Activated CD4-positive, alpha-beta T cell treated with anti-CD3 and anti-CD28 coated beads, Interleukin-2, amount 10 ng/mL, durations not matched to agents 24 days and 14 days (primary cell): ENCODE measurements at regions not wholly inside any gene's neighbourhood (a gene's known extent, or its start where the extent isn't known, plus 50 kb on each side); places are given as distances from the start of the nearest gene placed in this dataset.
"Not testable (repeated sequence)": the region's sequence is repeated elsewhere in the genome, so short reads cannot be mapped to it uniquely, and the experiment has no call there.

Source experiments
- DNase-seq: peaks from one replicate; pipeline ENCODE4 v3.0.0; 2022
- H3K27ac Mint-ChIP-seq: one replicate; pipeline ENCODE4 v1.8.0; 2022; ENCODE audit warnings: mild to moderate bottlenecking, mixed read lengths
- H3K27me3 Mint-ChIP-seq: one replicate; pipeline ENCODE4 v1.8.0; 2022; ENCODE audit warnings: mixed read lengths
- H3K36me3 Mint-ChIP-seq: one replicate; pipeline ENCODE4 v1.8.0; 2022; ENCODE audit warnings: low read depth, mild to moderate bottlenecking, mixed read lengths
- H3K4me1 Mint-ChIP-seq: one replicate; pipeline ENCODE4 v1.8.0; 2021; ENCODE audit warnings: mixed read lengths
- H3K4me3 Mint-ChIP-seq: one replicate; pipeline ENCODE4 v1.8.0; 2022; ENCODE audit warnings: mild to moderate bottlenecking, moderate library complexity, mixed read lengths
- H3K9me3 Mint-ChIP-seq: one replicate; pipeline ENCODE4 v1.8.0; 2021; ENCODE audit warnings: mixed read lengths
- intact Hi-C: fragments of 100-400 bp; cut with micrococcal nuclease; formaldehyde crosslinking; loops from one replicate; pipeline ENCODE4 v1.15.1; 2023

DNA sequence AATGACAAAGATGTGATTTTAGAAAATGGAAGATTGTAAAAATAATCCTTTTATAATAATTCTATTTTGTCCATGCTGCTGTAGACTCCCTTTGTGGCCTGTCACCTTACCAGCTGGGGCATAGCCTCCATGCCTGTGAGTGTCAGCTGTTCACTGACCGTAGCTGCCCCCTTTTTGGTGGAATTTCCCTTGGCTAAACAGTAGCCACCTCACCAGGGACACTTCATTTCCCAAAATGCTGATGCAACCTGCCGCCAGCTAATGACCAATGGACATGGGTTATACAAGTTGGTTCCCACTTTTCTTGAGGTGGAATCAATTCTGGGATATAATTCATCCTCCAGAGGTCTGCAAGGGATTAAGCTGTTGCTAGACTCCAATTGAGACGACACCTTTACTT lies 368.4 kb downstream of the PRDM5 start:
- H3K27me3 Mint-ChIP-seq, result no peaks in the 10 kb centered on the region
- intact Hi-C loops, result no loop called here

GRCh38 chr4:120550624-120551220 lies 371.8 kb downstream of the PRDM5 start:
- intact Hi-C loops, H3K9me3 Mint-ChIP-seq, H3K27ac Mint-ChIP-seq, H3K4me1 Mint-ChIP-seq, H3K4me3 Mint-ChIP-seq, H3K36me3 Mint-ChIP-seq, DNase-seq, H3K27me3 Mint-ChIP-seq: not testable (repeated sequence)

More for the DNA sequence above, 368.4 kb downstream of the PRDM5 start:
- no peaks in the 10 kb centered on the region for H3K9me3 Mint-ChIP-seq
- no peaks in the 10 kb centered on the region for H3K4me1 Mint-ChIP-seq
- H3K27ac Mint-ChIP-seq, result no peak overlapping the region
- H3K36me3 Mint-ChIP-seq, result no peaks in the 10 kb centered on the region
- no peak for DNase-seq
- H3K4me3 Mint-ChIP-seq, result no peak overlapping the region

DNA sequence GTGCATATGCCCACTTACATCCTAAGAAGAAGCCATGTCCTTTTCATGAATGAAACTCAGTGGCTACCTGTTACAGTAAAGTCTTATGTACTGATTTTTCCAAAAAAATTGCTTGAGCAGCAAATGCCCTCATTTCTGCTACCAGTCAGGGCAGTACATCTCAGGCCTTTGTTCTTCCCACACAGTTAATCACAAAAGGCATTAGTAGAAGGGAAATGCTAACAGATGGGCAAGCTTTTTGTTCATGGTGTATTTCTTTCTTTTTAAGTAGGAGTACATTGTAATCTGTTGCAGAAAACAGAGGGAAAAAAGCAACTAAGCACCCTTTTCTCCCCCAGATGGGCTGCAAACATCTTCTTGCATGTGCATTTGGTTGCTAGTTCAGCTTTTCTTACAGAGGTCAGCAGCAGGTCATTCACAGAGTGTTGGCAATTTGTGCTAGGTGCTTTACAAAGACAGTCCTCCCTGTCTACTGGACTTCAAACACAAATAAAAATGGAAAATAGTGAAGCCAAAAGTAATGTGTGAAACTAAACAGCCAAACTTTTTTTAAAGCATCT lies 373.4 kb downstream of the PRDM5 start:
- H3K27ac Mint-ChIP-seq, result no peak overlapping the region
- H3K9me3 Mint-ChIP-seq, result no peaks in the 10 kb centered on the region
- no peak overlapping the region for H3K4me3 Mint-ChIP-seq
- H3K36me3 Mint-ChIP-seq, result no peaks in the 10 kb centered on the region
- no peaks in the 10 kb centered on the region for H3K4me1 Mint-ChIP-seq
- intact Hi-C loops, result no loop called here
- DNase-seq, result no peak
- H3K27me3 Mint-ChIP-seq, result no peaks in the 10 kb centered on the region

- Mint-ChIP-seq H3K9me3 (no peaks in the 10 kb centered on the region), H3K4me3 (no peak overlapping the region), H3K4me1 (no peaks in the 10 kb centered on the region), H3K36me3 (no peaks in the 10 kb centered on the region), H3K27ac (no peak overlapping the region), H3K27me3 (no peaks in the 10 kb centered on the region)
- DNase-seq, result no peak
- intact Hi-C loops, result no loop called here
Measured at GRCh38 chr4:120545391-120545790, 377.1 kb downstream of the PRDM5 start.

DNA sequence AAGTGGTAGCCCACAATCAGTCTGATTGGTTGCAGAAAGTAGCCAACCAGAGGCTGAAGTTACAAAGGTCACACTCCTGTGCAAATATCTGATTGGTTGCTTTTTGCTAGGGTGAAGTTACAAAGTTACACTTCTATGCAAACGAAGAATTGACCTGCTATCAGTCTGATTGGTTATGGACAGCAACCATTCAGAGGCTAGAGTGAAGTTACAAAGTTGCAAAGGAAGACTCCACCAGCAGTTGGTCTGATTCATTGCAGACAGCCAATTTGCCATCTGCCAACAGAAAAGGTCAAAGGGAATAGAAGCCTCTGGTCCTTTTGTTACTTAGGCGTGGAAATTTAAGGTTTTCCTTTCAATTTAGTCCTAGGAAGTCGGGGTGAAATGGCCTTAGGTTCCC lies 377.7 kb downstream of the PRDM5 start:
- no peaks in the 10 kb centered on the region for H3K27me3 Mint-ChIP-seq
- H3K4me1 Mint-ChIP-seq, result no peaks in the 10 kb centered on the region
- H3K36me3 Mint-ChIP-seq, result no peaks in the 10 kb centered on the region
- no peak for DNase-seq
- H3K4me3 Mint-ChIP-seq, result no peak overlapping the region
- intact Hi-C loops, result no loop called here
- no peaks in the 10 kb centered on the region for H3K9me3 Mint-ChIP-seq
- no peak overlapping the region for H3K27ac Mint-ChIP-seq

DNA sequence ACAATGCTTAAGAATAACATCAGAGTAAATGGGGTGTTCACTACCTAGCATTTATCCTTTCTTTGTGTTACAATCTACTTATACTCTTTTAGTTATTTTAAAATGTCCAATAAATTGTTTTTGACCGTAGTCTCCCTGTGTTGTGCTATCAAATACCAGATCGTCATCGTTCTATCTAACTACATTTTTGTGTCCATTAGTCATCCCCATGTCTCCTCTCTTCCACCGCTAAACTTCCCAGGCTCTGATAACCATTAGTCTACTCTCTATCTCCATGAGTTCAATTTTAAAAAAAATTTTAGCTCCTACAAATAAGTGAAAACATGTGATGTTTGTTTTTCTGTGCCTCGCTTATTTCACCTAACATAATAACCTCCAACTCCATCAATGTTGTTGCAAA lies 381.9 kb downstream of the PRDM5 start:
- intact Hi-C loops, result no loop called here
- H3K36me3 Mint-ChIP-seq, result no peaks in the 10 kb centered on the region
- H3K9me3 Mint-ChIP-seq, result no peaks in the 10 kb centered on the region
- no peak overlapping the region for H3K27ac Mint-ChIP-seq
- H3K4me1 Mint-ChIP-seq, result no peaks in the 10 kb centered on the region
- no peak for DNase-seq
- no peaks in the 10 kb centered on the region for H3K27me3 Mint-ChIP-seq
- no peak overlapping the region for H3K4me3 Mint-ChIP-seq

DNA sequence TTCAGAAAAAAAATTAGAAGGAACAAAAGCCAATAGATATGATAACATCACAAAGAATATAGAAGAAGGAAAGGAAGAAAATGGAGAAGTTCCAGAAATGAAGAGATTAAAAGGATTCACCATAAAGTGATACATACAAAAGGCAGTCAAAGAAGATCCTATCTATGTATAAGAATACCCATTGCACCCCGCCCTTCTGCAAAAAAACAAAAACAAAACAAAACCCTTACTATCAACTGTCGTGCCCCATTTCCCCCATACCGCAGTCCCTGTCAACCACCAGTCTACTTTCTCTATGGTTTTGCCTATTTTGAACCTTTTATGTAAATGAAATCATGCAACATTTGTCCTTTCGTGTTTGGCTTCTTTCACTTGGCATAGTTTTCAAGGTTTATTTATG lies 385.6 kb downstream of the PRDM5 start:
- H3K27me3 Mint-ChIP-seq, result no peaks in the 10 kb centered on the region
- intact Hi-C loops, result no loop called here
- H3K4me1 Mint-ChIP-seq, result no peaks in the 10 kb centered on the region

GRCh38 chr4:120528428-120528827 lies 394.1 kb downstream of the PRDM5 start:
- DNase-seq, result no peak
- intact Hi-C loops, result no loop called here

More for the DNA sequence above, 385.6 kb downstream of the PRDM5 start:
- H3K27ac Mint-ChIP-seq, result no peak overlapping the region
- no peaks in the 10 kb centered on the region for H3K9me3 Mint-ChIP-seq
- H3K36me3 Mint-ChIP-seq, result no peaks in the 10 kb centered on the region
- no peak overlapping the region for H3K4me3 Mint-ChIP-seq
- DNase-seq, result no peak

DNA sequence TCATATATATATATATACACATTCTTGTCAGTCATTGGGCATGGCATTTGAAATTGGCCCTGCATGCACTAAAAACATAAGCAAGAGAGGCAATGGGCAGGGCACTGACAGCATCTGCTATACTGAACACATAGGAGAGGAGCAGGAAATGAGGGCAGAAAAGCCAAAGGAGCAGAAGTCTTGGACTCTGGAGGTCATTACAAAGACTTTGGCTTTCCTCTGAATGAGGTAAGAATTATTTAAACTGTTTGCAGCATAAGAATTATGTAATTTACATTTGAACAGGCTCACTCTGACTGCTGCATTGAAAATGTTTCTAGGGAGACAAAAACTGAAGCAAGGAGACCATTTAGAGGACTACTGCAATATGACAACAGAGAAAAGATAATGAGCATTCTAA lies 396.5 kb downstream of the PRDM5 start:
- no peak overlapping the region for H3K4me3 Mint-ChIP-seq
- H3K9me3 Mint-ChIP-seq, result no peaks in the 10 kb centered on the region
- intact Hi-C loops, result no loop called here
- H3K36me3 Mint-ChIP-seq, result no peaks in the 10 kb centered on the region
- DNase-seq, result no peak
- no peaks in the 10 kb centered on the region for H3K27me3 Mint-ChIP-seq
- H3K27ac Mint-ChIP-seq, result no peak overlapping the region
- no peaks in the 10 kb centered on the region for H3K4me1 Mint-ChIP-seq

More at GRCh38 chr4:120528428-120528827, 394.1 kb downstream of the PRDM5 start:
- Mint-ChIP-seq H3K4me3 (no peak overlapping the region), H3K9me3 (no peaks in the 10 kb centered on the region), H3K27ac (no peak overlapping the region), H3K36me3 (no peaks in the 10 kb centered on the region), H3K4me1 (no peaks in the 10 kb centered on the region), H3K27me3 (no peaks in the 10 kb centered on the region)

DNA sequence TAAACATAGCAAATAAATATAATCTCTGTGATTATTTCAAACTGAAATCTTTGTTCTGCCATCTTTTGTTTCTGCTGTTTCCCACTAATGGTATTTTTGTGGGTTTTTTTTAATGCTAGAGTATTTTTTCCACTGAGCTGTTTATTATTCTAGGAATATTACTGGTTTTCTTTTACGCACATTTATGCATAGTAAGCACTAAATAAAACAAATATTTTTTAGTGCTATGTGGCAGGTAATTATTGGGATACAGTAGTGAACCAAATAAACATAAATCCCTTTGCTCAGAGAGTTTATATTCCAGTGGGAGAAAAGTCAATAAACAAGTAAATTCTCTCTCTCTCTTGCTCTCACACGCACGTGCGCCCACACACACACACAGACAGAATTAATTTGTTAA lies 397.4 kb downstream of the PRDM5 start:
- Mint-ChIP-seq H3K27me3 (no peaks in the 10 kb centered on the region), H3K9me3 (no peaks in the 10 kb centered on the region)
- intact Hi-C loops, result no loop called here

DNA sequence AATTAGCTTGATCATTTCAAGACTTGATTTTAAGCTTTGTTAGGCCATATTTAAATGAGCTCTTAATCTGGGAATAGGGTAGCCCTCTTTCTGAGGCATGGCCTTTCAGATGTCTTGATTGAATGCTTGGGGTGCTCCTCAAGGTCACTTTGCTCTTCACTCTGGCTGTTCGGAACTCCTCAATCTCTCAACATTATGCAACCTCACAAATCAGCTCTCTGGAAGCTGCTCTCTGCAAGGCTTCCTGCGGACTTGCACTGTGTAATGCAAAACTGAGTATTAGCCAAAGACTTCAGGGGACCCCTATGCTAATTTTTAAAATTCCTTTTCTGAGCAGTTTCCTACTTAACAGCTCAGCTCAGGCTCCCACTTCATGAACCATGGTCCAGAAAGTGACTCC lies 398.3 kb downstream of the PRDM5 start:
- no peaks in the 10 kb centered on the region for H3K36me3 Mint-ChIP-seq
- intact Hi-C loops, result no loop called here
- H3K27ac Mint-ChIP-seq, result no peak overlapping the region
- H3K9me3 Mint-ChIP-seq, result no peaks in the 10 kb centered on the region
- no peak for DNase-seq
- no peaks in the 10 kb centered on the region for H3K27me3 Mint-ChIP-seq
- no peaks in the 10 kb centered on the region for H3K4me1 Mint-ChIP-seq
- no peak overlapping the region for H3K4me3 Mint-ChIP-seq

More for the DNA sequence above, 397.4 kb downstream of the PRDM5 start:
- H3K27ac Mint-ChIP-seq, result no peak overlapping the region
- no peak overlapping the region for H3K4me3 Mint-ChIP-seq
- H3K4me1 Mint-ChIP-seq, result no peaks in the 10 kb centered on the region
- DNase-seq, result no peak
- no peaks in the 10 kb centered on the region for H3K36me3 Mint-ChIP-seq

GRCh38 chr4:120520761-120521160 lies 401.8 kb downstream of the PRDM5 start:
- Mint-ChIP-seq H3K27ac (no peak overlapping the region), H3K27me3 (no peaks in the 10 kb centered on the region), H3K4me3 (no peak overlapping the region), H3K4me1 (no peaks in the 10 kb centered on the region), H3K9me3 (no peaks in the 10 kb centered on the region), H3K36me3 (no peaks in the 10 kb centered on the region)
- DNase-seq, result no peak
- intact Hi-C loops, result no loop called here

- Mint-ChIP-seq H3K4me3 (no peak overlapping the region), H3K9me3 (no peaks in the 10 kb centered on the region), H3K4me1 (no peaks in the 10 kb centered on the region), H3K27ac (no peak overlapping the region), H3K27me3 (no peaks in the 10 kb centered on the region), H3K36me3 (no peaks in the 10 kb centered on the region)
- DNase-seq, result no peak
- intact Hi-C loops, result no loop called here
Measured at GRCh38 chr4:120517966-120518365, 404.6 kb downstream of the PRDM5 start.

DNA sequence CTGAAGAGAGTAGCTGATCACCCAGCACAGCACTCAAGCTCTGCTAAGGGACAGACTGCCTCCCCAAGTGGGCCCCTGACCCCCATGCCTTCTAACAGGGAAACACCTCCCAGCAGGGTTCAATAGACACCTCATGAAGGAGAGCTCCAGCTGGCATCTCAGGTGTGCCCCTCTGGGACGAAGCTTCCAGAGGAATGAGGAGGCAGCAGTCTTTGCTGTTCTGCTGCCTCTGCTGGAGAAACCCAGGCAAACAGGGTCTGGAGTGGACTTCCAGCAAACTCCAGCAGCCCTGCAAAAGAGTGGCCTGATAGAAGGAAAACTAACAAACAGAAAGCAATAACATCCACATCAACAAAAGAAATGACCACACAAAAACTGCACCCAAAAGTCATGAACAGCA lies 412.8 kb downstream of the PRDM5 start:
- H3K27ac Mint-ChIP-seq, result no peak overlapping the region
- intact Hi-C loops, result no loop called here
- no peaks in the 10 kb centered on the region for H3K27me3 Mint-ChIP-seq
- H3K4me3 Mint-ChIP-seq, result no peak overlapping the region
- DNase-seq, result no peak
- no peaks in the 10 kb centered on the region for H3K4me1 Mint-ChIP-seq
- H3K9me3 Mint-ChIP-seq, result no peaks in the 10 kb centered on the region
- no peaks in the 10 kb centered on the region for H3K36me3 Mint-ChIP-seq

DNA sequence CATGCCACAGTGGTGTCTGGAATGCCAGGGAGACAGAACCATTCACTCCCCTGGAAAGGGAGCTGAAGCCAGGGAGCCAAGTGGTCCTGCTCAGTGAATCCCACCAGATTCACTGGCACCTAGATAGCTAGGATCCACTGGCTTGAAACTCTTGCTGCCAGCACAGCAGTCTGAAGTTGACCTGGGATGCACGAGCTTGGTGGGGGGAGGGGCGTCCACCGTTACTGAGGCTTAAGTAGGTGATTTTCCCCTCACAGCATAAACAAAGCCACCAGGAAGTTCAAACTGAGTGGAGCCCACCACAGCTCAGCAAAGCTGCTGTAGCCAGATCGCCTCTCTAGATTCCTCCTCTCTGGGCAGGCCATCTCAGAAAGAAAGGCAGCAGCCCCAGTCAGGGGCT lies 413.3 kb downstream of the PRDM5 start:
- Mint-ChIP-seq H3K27ac (no peak overlapping the region), H3K4me1 (no peaks in the 10 kb centered on the region), H3K27me3 (no peaks in the 10 kb centered on the region), H3K9me3 (no peaks in the 10 kb centered on the region), H3K36me3 (no peaks in the 10 kb centered on the region), H3K4me3 (no peak overlapping the region)
- DNase-seq, result no peak
- intact Hi-C loops, result no loop called here
